GM23338 (cell line): ENCODE measurements at regions not wholly inside any gene's neighbourhood (a gene's known extent, or its start where the extent isn't known, plus 50 kb on each side); places are given as distances from the start of the nearest gene placed in this dataset.

Experiments used
- ATAC-seq: fragments of 200-7000 bp; cut with Tn5 transposase; 3 replicates; pipeline ENCODE4 v1.9.1; 2020
- DNase-seq: peaks from one replicate; pipeline ENCODE4 v3.0.0-alpha.2; 2015; ENCODE audit warnings: low spot score
- H2AFZ ChIP-seq: fragments of 200-600 bp; sonication (generic); 2 replicates; pipeline ENCODE4 v1.8.0; 2016; ENCODE audit warnings: antibody characterized with exemption, mild to moderate bottlenecking, moderate library complexity
- H3F3A ChIP-seq: fragments of 200-600 bp; sonication (generic); replicated peaks from 2 replicates; pipeline ENCODE4 v1.8.0; 2017; ENCODE audit warnings: antibody characterized with exemption, mixed run types, low read depth
- H3K27ac ChIP-seq: fragments of 200-600 bp; sonication (generic); 2 replicates; pipeline ENCODE4 v1.6.1; 2016; ENCODE audit warnings: low read depth
- H3K27me3 ChIP-seq: fragments of 200-600 bp; sonication (generic); 2 replicates; pipeline ENCODE4 v1.8.0; 2016; ENCODE audit warnings: mild to moderate bottlenecking, mixed run types, moderate library complexity; ENCODE audit not compliant: insufficient read depth
- H3K36me3 ChIP-seq: fragments of 200-600 bp; sonication (generic); 2 replicates; pipeline ENCODE4 v1.8.0; 2016; ENCODE audit warnings: mild to moderate bottlenecking; ENCODE audit not compliant: insufficient read depth
- H3K4me1 ChIP-seq: fragments of 200-600 bp; sonication (generic); 2 replicates; pipeline ENCODE4 v1.8.0; 2016; ENCODE audit warnings: mild to moderate bottlenecking, moderate library complexity; ENCODE audit not compliant: insufficient read depth
- H3K4me2 ChIP-seq: fragments of 200-600 bp; sonication (generic); 2 replicates; pipeline ENCODE4 v1.7.1; 2017; ENCODE audit warnings: mixed run types
- H3K4me3 ChIP-seq: fragments of 200-600 bp; sonication (generic); 2 replicates; pipeline ENCODE4 v1.6.1; 2016; ENCODE audit warnings: mixed run types
- H3K79me2 ChIP-seq: fragments of 200-600 bp; sonication (generic); replicated peaks from 2 replicates; pipeline ENCODE4 v1.8.0; 2017; ENCODE audit warnings: mild to moderate bottlenecking; ENCODE audit not compliant: insufficient read depth
- H3K9me2 ChIP-seq: fragments of 200-600 bp; sonication (generic); 2 replicates; pipeline ENCODE4 v1.8.0; 2017; ENCODE audit not compliant: insufficient read depth
- H4K20me1 ChIP-seq: fragments of 200-600 bp; sonication (generic); replicated peaks from 2 replicates; pipeline ENCODE4 v1.8.0; 2017; ENCODE audit warnings: mild to moderate bottlenecking; ENCODE audit not compliant: insufficient read depth
- H3K27ac Mint-ChIP-seq: 2 replicates; pipeline ENCODE4 v1.8.0; 2020; ENCODE audit warnings: inconsistent platforms, mild to moderate bottlenecking, moderate library complexity, mixed read lengths
- H3K27me3 Mint-ChIP-seq: 3 replicates; pipeline ENCODE4 v1.8.0; 2022; ENCODE audit warnings: low read depth, mild to moderate bottlenecking, moderate library complexity, mixed read lengths, inconsistent platforms; ENCODE audit not compliant: insufficient read depth, poor library complexity
- H3K36me3 Mint-ChIP-seq: 3 replicates; pipeline ENCODE4 v1.8.0; 2021; ENCODE audit warnings: low read depth, mild to moderate bottlenecking, inconsistent platforms, moderate library complexity, mixed read lengths
- H3K4me1 Mint-ChIP-seq: 3 replicates; pipeline ENCODE4 v1.8.0; 2020; ENCODE audit warnings: mild to moderate bottlenecking, inconsistent platforms, mixed read lengths
- H3K4me3 Mint-ChIP-seq: 3 replicates; pipeline ENCODE4 v1.8.0; 2021; ENCODE audit warnings: moderate library complexity, mild to moderate bottlenecking, inconsistent platforms, mixed read lengths
- H3K9me3 Mint-ChIP-seq: 3 replicates; pipeline ENCODE4 v1.8.0; 2020; ENCODE audit warnings: moderate library complexity, mild to moderate bottlenecking, inconsistent platforms, mixed read lengths
- CREB1 ChIP-seq: fragments of 250-450 bp; sonication (Bioruptor Pico); IDR thresholded peaks from 2 replicates; pipeline ENCODE4 v1.5.0; 2020; ENCODE audit warnings: low read depth, mild to moderate bottlenecking, moderate library complexity
- CTCF ChIP-seq, 2 experiments: fragments of 200-600 bp in 1 of 2; sonication (generic) in 1 of 2; conservative IDR thresholded peaks; 2 replicates each; pipeline versions ENCODE4 v1.5.1 to v1.6.1; 2016 to 2017; ENCODE audit warnings: antibody characterized with exemption in 2 of 2, low read depth in 2 of 2, mild to moderate bottlenecking in 2 of 2, moderate library complexity in 1 of 2
- ETS1 ChIP-seq: IDR thresholded peaks from 2 replicates; pipeline ENCODE4 v1.6.1; 2016; ENCODE audit warnings: antibody characterized with exemption
- EZH2 ChIP-seq: fragments of 200-600 bp; sonication (generic); IDR thresholded peaks from one replicate; pipeline ENCODE4 v1.8.0; 2017; ENCODE audit warnings: antibody characterized with exemption, mild to moderate bottlenecking, low read depth; ENCODE audit not compliant: unreplicated experiment
- EZH2phosphoT487 ChIP-seq: fragments of 200-600 bp; sonication (generic); IDR thresholded peaks from one replicate; pipeline ENCODE4 v1.8.1; 2018; ENCODE audit warnings: antibody characterized with exemption; ENCODE audit not compliant: unreplicated experiment
- JUNB ChIP-seq: IDR thresholded peaks from one replicate; pipeline ENCODE4 v1.6.1; 2016; ENCODE audit warnings: antibody characterized with exemption; ENCODE audit not compliant: unreplicated experiment
- NANOG ChIP-seq: IDR thresholded peaks from 2 replicates; pipeline ENCODE4 v1.6.1; 2016; ENCODE audit warnings: antibody characterized with exemption, borderline replicate concordance
- POLR2AphosphoS5 ChIP-seq: IDR thresholded peaks from 2 replicates; pipeline ENCODE4 v1.6.1; 2016; ENCODE audit warnings: antibody characterized with exemption, low read depth
- REST ChIP-seq: IDR thresholded peaks from one replicate; pipeline ENCODE4 v1.6.1; 2018; ENCODE audit warnings: antibody characterized with exemption; ENCODE audit not compliant: unreplicated experiment
- STAT1 ChIP-seq: IDR thresholded peaks from one replicate; pipeline ENCODE4 v1.6.1; 2016; ENCODE audit warnings: antibody characterized with exemption; ENCODE audit not compliant: unreplicated experiment
- ZNF114 ChIP-seq: fragments of 250-450 bp; sonication (Bioruptor Pico); IDR thresholded peaks from 2 replicates; pipeline ENCODE4 v1.5.0; 2020; ENCODE audit warnings: mild to moderate bottlenecking, moderate library complexity
- ZNF331 ChIP-seq: fragments of 250-450 bp; sonication (Bioruptor Pico); IDR thresholded peaks from 2 replicates; pipeline ENCODE4 v1.5.0; 2020; ENCODE audit warnings: low read depth, mild to moderate bottlenecking, moderate library complexity
- ZNF462 ChIP-seq: fragments of 250-450 bp; sonication (Bioruptor Pico); IDR thresholded peaks from 2 replicates; pipeline ENCODE4 v1.5.0; 2020; ENCODE audit warnings: mild to moderate bottlenecking, moderate library complexity

GRCh38 chr7:17058568-17058967, 176.8 kb upstream of the AGR3 start:
- Mint-ChIP-seq H3K27ac (no peak overlapping the region), H3K4me3 (no peak overlapping the region), H3K27me3 (no peaks in the 10 kb centered on the region), H3K4me1 (no peaks in the 10 kb centered on the region), H3K36me3 (peaks cover 4% of the 10 kb centered on the region; the same call in 2 of the 3 replicates), H3K9me3 (peaks cover 5% of the 10 kb centered on the region; the same call in 2 of the 3 replicates)
- H3K27ac ChIP-seq, result no peak overlapping the region
- no peak overlapping the region for H3K4me3 ChIP-seq
- no peaks in the 10 kb centered on the region for H3K79me2 ChIP-seq
- H3K4me1 ChIP-seq, result no peaks in the 10 kb centered on the region
- no peak overlapping the region for H2AFZ ChIP-seq
- H3K4me2 ChIP-seq, result no peak overlapping the region
- H3K9me2 ChIP-seq, result no peaks in the 10 kb centered on the region
- no peak for ATAC-seq
- TF ChIP-seq ZNF114 (CRISPR knock-in tag) (no peak), POLR2AphosphoS5 (no peak), ZNF462 (no peak), NANOG (no peak), EZH2 (no peak), EZH2phosphoT487 (no peak), CTCF (conservative IDR thresholded peaks at IDR 0.05; ENCODE audit: low read depth in 2 of 2) (no peak), REST (no peak), ETS1 (no peak), ZNF331 (CRISPR knock-in tag) (no peak), STAT1 (no peak), CREB1 (no peak), JUNB (no peak)
- H3K27me3 ChIP-seq, result no peaks in the 10 kb centered on the region
- DNase-seq, result no peak
- H3K36me3 ChIP-seq, result no peaks in the 10 kb centered on the region
- H3F3A ChIP-seq, result no peaks in the 10 kb centered on the region
- H4K20me1 ChIP-seq, result no peaks in the 10 kb centered on the region
